Cortex of kidney (tissue), 1 donor: ENCODE measurements at regions not wholly inside any gene's neighbourhood (a gene's known extent, or its start where the extent isn't known, plus 50 kb on each side); places are given as distances from the start of the nearest gene placed in this dataset.
A peak's percentile ranks its signal among the peaks of the same experiment; 100 is the strongest.
"Not testable (repeated sequence)": the region's sequence is repeated elsewhere in the genome, so short reads cannot be mapped to it uniquely, and the experiment has no call there.

ENCODE experiments used
- DNase-seq: peaks from one replicate; lab custom pipeline; 2025; lab: John Stamatoyannopoulos, UW

- DNase-seq = no peak
These were observed 64.7 kb downstream of the KLF15 start for GRCh38 chr3:126292318-126293070.

GRCh38 chr3:126291537-126291936 is 65.7 kb downstream of the KLF15 start:
- no peak for DNase-seq

GRCh38 chr3:126291061-126291460 is 66.1 kb downstream of the KLF15 start:
- DNase-seq = no peak

GRCh38 chr3:126290325-126290724 is 66.9 kb downstream of the KLF15 start:
- DNase-seq = no peak

- DNase-seq = no peak
These were observed 68.1 kb downstream of the KLF15 start for GRCh38 chr3:126289096-126289495.

GRCh38 chr3:126288314-126288713 is 68.9 kb downstream of the KLF15 start:
- DNase-seq = no peak

GRCh38 chr3:126287536-126288241 is 69.5 kb downstream of the KLF15 start:
- DNase-seq = no peak

GRCh38 chr3:126287171-126287535 is 70.1 kb downstream of the KLF15 start:
- DNase-seq = no peak

- DNase-seq = no peak
These were observed 71.8 kb downstream of the KLF15 start for GRCh38 chr3:126285369-126285768.

- no peak for DNase-seq
These were observed 72.8 kb downstream of the KLF15 start for GRCh38 chr3:126284258-126284904.

- not testable (repeated sequence) for DNase-seq
These were observed 73.6 kb downstream of the KLF15 start for GRCh38 chr3:126283651-126284050.

- no peak for DNase-seq
These were observed 77.4 kb downstream of the KLF15 start for GRCh38 chr3:126279853-126280252.

GRCh38 chr3:126277629-126278378 is 79.4 kb downstream of the KLF15 start:
- no peak for DNase-seq

GRCh38 chr3:126275620-126275904 is 81.6 kb downstream of the KLF15 start:
- no peak for DNase-seq

- DNase-seq = no peak
These were observed 82.2 kb downstream of the KLF15 start for GRCh38 chr3:126274735-126275619.

GRCh38 chr3:126270145-126270811 is 86.9 kb downstream of the KLF15 start:
- no peak for DNase-seq

- DNase-seq = no peak
These were observed 87.9 kb downstream of the KLF15 start for GRCh38 chr3:126269354-126269753.

GRCh38 chr3:126268866-126269265 is 88.3 kb downstream of the KLF15 start:
- DNase-seq = no peak

GRCh38 chr3:126267976-126268615 is 87.7 kb upstream of the ALDH1L1 start:
- DNase-seq = no peak

GRCh38 chr3:126267169-126267975 is 87.0 kb upstream of the ALDH1L1 start:
- DNase-seq = peak; percentile 61
